DMS 273 (cell line): ENCODE measurements at regions not wholly inside any gene's neighbourhood (a gene's known extent, or its start where the extent isn't known, plus 50 kb on each side); places are given as distances from the start of the nearest gene placed in this dataset.
A peak's percentile ranks its signal among the peaks of the same experiment; 100 is the strongest.

ENCODE experiments used
- DNase-seq: peaks from one replicate; lab custom pipeline; 2025; ENCODE audit not compliant: unreplicated experiment; lab: John Stamatoyannopoulos, UW

GRCh38 chr2:47266939-47267710 lies 90.8 kb upstream of the CALM2 start:
- no peak for DNase-seq

- no peak for DNase-seq
Observed at GRCh38 chr2:47265751-47266231, 89.5 kb upstream of the CALM2 start.

DNA sequence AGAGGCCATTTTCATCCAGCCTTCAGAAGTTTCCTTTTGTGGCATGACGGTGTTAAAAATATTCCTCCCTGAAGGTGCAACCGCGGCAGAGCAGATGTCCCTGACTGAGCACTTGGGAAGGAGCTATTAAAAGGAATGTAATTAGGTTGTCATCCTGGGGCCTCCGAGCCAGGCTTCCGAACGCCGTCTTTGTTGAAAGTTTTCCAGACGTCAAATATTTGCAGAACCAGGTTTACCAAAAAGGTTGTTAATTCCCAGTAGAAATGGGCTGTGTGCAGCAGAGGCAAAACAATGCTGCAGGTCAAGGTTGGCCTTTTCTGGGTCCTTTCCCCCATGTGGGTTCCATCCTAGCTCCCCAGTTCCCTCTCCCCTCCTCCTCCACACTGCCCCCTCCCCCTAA lies 88.8 kb upstream of the CALM2 start:
- no peak for DNase-seq

GRCh38 chr2:47264686-47265085 lies 88.4 kb upstream of the CALM2 start:
- no peak for DNase-seq

DNA sequence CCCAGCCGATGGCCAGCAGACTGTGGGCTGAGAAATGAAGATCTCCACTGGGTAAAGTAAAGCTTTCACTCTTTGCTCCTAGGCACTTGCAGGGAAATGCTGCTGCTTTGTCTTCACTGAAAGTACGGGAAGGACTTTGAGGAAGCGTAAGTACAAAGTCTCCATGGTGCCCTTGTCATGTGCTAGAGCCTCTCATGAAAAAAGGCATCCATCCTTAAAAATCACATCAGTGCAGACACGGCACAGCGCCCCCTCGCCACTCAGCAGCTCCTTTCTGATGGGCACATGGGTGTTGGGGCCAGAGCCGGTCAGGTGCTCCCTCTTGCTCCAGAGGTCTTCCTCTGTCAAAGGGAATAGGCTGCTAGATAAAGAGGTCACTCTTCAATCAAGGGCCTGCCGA lies 87.8 kb upstream of the CALM2 start:
- DNase-seq, result no peak

DNA sequence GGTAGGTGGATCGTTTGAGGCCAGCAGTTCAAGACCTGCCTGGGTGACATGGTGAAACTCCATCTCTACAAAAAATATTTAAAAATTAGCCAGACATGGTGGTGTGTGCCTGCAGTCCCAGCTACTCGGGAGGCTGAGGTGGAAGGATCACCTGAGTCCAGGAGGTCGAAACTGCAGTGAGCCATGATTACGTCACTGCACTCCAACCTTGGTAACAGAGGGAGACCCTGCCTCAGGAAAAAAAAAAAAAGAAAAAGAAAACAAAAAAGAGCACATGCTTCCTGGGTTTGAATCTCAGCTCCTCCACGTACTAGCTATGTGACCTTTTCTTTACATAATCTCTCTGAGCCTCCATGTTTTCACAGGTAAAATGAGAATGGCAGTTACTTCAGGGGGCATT lies 86.3 kb upstream of the CALM2 start:
- no peak for DNase-seq

DNA sequence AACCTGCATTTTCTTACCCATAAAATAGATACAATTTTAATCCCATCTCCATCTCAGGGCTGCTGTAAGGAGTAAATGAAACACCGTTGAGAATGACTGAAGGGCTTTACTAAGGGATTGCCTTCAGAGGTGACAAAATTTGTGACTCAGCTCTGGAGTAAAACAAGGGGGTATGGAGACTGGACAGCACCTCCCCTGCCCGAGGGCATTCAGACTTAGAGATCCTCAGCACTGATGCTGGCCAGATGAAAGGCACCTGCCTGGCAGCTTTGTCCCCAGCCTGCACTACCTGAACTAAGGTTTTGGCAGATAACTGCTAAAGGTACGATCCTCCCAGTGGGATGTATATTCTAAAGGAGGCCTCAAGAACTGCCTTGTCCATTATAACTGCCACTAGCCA lies 84.7 kb upstream of the CALM2 start:
- no peak for DNase-seq

DNA sequence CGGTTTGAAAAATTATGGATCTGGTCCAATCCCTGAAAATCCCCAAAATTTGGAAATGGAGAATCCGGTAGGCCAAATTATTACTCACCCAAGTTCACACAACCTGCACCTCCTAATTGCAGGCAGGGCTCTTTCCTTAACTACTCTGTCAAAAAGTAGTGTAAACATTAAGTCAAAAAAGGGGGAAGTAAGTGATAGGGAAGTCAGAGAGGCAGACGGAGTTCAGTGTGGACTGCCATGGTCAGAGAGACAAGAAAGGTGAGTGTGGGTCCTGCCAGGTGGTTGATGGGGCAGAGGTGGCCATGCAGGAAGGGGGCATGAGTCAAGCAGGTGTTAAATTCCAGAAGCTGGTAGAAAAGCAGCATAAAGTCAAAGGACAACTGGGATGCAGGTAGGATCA lies 83.5 kb upstream of the CALM2 start:
- no peak for DNase-seq

DNA sequence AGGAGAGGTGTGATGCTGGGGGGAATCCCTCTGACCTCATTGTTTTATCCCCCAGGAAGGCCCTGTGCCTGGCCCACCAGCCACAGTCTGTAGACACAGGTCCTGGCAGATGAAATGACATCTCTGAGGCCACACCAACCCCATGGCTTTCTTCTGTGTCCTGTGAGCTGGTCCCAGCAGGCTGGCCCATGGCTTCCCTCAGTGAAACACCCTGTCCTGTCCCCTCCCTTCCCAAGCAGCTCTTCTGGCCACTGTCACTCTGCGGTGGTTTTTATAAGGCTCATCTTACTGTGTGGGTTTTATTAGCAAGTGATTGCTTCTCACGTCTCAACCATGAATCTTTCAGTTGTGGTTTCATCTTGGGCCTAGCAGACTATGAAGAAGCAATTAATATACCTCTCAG lies 81.6 kb upstream of the CALM2 start:
- no peak for DNase-seq

DNA sequence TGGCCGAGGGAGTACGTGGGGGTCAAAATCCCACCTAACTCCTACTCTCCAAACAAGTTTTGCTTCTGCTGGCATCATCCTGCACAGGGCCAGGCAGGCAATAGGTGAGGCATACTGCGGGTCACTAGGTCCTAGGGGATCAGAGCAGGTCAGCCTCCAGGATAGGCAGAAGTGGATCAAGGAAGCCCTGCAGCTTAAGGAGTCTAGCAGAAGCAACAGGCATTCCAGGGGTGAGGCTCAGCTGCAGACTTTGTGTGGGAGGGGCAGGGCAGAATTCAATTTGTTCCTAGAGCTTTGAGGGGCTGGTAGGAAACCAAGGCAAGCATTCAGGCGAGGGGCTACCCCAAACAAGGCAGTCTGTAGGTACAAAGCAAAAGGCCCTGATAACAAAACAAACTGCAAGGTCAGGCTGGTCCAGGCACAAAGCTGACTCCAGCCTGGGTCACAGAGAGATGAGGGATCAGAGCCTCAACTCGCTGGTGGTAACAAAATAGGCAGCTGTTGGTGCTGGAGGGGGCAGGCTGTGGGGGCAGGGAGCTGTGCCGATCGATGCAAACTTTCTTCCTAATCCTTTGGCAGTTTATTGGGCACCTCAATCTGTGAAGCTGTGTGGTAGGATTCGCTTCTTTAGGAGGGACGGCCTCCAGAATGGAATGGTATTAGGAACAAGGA lies 80.2 kb upstream of the CALM2 start:
- DNase-seq, result no peak

GRCh38 chr2:47255794-47256193 lies 79.5 kb upstream of the CALM2 start:
- no peak for DNase-seq

DNA sequence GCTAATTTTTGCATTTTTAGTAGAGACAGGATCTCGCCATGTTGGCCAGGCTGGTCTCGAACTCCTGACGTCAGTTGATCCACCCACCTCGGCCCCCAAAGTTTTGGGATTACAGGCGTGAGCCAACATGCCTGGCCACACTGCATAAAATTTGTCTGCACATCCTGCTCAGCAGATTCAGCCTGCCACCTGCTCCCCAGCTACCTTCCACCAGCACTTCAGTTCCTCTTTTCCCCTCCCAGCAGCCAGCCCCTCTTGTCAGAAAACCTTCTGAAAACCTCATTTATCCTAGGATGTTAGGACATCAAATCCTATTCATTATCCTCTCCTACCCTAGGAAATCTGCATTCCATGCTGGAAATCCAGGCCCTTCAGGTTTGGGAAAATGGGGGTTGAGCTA lies 78.2 kb upstream of the CALM2 start:
- DNase-seq, result no peak

DNA sequence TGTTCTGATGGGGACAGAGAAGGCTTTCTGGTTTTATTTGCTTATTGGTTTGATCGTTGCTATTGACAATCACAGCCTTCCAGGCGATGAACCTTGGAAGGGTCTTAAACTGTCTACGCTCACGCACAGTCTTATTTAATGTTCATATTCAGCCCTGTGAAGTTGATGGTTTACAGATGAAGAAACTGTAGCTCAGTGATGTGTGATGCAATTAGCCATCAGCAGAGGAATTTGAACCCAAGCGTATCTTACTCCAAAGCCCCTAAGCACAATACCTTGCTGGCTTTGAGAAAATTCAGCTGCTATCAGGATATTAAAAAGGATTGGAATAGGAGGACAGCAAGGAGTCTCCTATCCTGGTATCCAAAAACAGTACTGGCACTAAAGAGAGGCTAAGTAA lies 77.1 kb upstream of the CALM2 start:
- DNase-seq, result no peak

GRCh38 chr2:47251404-47251675 lies 75.0 kb upstream of the CALM2 start:
- no peak for DNase-seq

- peak; percentile 57 for DNase-seq
Observed at GRCh38 chr2:47250586-47251403, 74.5 kb upstream of the CALM2 start.

- no peak for DNase-seq
Observed at GRCh38 chr2:47249931-47250330, 73.6 kb upstream of the CALM2 start.

GRCh38 chr2:47249157-47249900 lies 73.0 kb upstream of the CALM2 start:
- DNase-seq, result peak; percentile 68

- no peak for DNase-seq
Observed at GRCh38 chr2:47243596-47244323, 67.4 kb upstream of the CALM2 start.

DNA sequence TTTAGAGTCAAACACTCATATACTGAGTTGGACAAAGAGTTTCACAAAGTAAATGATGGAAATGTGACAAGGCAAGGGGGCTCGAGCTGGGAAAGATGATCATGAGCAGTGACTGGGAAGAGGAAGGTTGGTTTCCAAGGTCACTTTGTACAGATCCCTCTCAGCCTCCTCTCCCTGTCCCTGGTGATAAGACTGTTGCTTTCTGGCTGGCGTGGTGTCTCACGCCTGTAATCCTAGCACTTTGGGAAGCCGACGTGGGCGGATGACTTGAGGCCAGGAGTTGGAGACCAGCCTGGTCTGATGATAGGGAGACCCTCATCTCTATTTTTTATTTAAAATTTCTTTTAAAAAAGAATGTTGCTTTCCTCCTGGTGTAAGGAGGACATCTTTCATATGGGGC lies 65.4 kb upstream of the CALM2 start:
- no peak for DNase-seq

DNA sequence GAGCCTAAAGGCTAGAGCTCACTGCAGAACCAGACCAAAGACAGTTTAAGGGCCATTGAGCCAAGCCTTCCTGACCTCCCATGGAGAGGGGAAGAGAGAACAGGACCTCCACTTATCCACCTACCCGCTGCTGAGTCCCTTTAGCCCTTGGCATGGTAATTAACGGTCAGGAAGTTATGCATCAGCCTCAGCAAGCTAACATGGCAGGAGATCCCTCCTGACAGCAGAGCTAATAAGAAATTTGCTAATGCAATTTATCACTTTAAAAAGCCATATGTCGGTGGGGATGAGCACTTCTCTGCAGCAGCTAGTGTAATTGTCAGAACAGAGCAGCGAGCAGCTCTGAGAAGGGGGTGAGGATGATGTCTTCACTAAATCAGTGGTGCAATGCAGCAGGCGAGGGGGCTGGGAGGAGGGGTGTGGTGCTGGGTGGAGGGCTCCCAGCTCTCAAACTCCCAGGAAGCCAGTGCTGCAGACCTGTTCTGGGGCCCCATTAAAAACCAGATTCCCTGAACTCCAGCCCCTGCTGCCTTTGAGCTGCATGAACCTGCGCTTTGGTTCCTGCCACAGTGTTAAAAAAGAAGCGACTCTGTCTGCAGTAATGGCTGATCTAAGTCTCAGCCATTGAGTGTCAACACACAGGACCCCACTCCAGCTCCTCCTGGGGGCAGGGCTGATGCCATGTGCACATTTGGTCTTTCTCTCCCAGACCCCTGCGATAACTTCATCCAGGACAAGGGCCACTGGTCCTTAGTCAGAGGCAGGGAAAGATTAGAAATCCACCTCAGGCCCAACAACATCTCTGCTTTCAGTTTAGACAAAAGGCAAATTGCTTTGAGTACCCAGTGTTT lies 63.0 kb upstream of the CALM2 start:
- peak; percentile 63 for DNase-seq
